GM12878 (cell line): ENCODE measurements at regions not wholly inside any gene's neighbourhood (a gene's known extent, or its start where the extent isn't known, plus 50 kb on each side); places are given as distances from the start of the nearest gene placed in this dataset.

Experiments used
- EGR1 ChIP-seq, 2 experiments: IDR thresholded peaks; 1 replicate in 1 of 2; 2 replicates in 1 of 2; pipeline ENCODE4 v1.6.1; 2011 to 2012; ENCODE audit warnings: low read depth in 2 of 2, low read length in 2 of 2, borderline replicate concordance in 1 of 2, mild to moderate bottlenecking in 1 of 2, moderate library complexity in 1 of 2
- EZH2 ChIP-seq: IDR thresholded peaks from 2 replicates; pipeline ENCODE4 v1.6.1; 2012; ENCODE audit warnings: low read depth, mild to moderate bottlenecking, control low read depth, inconsistent platforms, low read length, borderline replicate concordance; ENCODE audit not compliant: control insufficient read depth
- GABPA ChIP-seq: IDR thresholded peaks from 2 replicates; pipeline ENCODE4 v1.6.1; 2014; ENCODE audit warnings: antibody characterized with exemption, low read depth, mild to moderate bottlenecking, inconsistent platforms
- GATAD2B ChIP-seq: fragments of 450-650 bp; conservative IDR thresholded peaks from 2 replicates; pipeline ENCODE4 v1.6.1; 2017; ENCODE audit warnings: low read depth, mild to moderate bottlenecking, moderate library complexity
- PML ChIP-seq: IDR thresholded peaks from 2 replicates; pipeline ENCODE4 v1.6.1; 2012; ENCODE audit warnings: low read length, inconsistent platforms
- POLR2AphosphoS5 ChIP-seq: IDR thresholded peaks from 2 replicates; pipeline ENCODE4 v1.6.1; 2011; ENCODE audit warnings: mild to moderate bottlenecking, low read length, inconsistent platforms
- TAF1 ChIP-seq: IDR thresholded peaks from 2 replicates; pipeline ENCODE4 v1.6.1; 2011; ENCODE audit warnings: mild to moderate bottlenecking, low read depth, low read length, borderline replicate concordance
- TBL1XR1 ChIP-seq: IDR thresholded peaks from 2 replicates; pipeline ENCODE4 v1.6.1; 2012; ENCODE audit warnings: low read depth, low read length, improper control_type of control experiment
- TF ChIP-seq, protein P1 (sequence below): fragments of 450-650 bp; IDR thresholded peaks from 2 replicates; pipeline ENCODE4 v1.6.1; 2017; ENCODE audit warnings: mild to moderate bottlenecking
- TF ChIP-seq, protein P2 (sequence below), 3 experiments: IDR thresholded peaks in 2 of 3; conservative IDR thresholded peaks in 1 of 3; 2 replicates each; pipeline ENCODE4 v1.5.1; 2011; ENCODE audit warnings: low read depth in 3 of 3, low read length in 3 of 3, mild to moderate bottlenecking in 3 of 3, control low read depth in 2 of 3, moderate library complexity in 2 of 3, inconsistent platforms in 1 of 3, mixed read lengths in 1 of 3; ENCODE audit not compliant: control insufficient read depth in 2 of 3, insufficient read depth in 1 of 3; ENCODE audit errors: extremely low read depth in 1 of 3
- TF ChIP-seq, protein P3 (sequence below): IDR thresholded peaks from 2 replicates; pipeline ENCODE4 v1.6.1; 2011; ENCODE audit warnings: low read depth, mild to moderate bottlenecking, low read length, moderate library complexity, borderline replicate concordance; ENCODE audit errors: extremely low read depth

DNA sequence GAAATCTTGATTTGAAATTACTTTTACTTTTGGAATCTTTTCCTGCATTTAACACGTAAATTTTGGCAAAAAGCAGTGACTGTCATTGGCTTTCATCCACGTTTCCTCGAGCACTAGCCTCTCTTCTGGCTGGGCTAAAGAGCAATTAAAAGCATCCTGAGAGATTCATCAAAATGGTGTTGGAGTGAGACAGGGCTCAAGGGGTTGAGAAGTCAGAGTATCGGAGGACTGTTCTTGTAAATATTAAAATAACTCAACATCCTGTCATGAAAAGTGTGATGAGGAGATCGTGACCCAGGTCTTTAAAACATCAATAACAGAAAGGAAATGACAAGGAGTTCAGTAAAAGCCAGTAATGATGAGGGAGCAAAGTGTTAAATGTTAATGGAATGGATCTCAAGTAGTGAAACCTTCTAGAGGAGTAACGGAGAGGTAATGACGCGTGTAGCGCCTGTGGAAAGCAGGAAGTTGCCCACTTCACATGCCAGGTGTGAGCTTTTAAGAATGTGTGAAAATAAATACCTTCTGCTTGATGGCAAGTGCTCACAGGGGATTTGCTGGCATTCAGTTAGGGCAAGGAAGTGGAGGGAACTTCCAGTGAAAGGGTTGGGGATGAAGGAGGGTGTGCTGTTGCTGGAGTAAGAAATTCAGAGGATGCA is 754.4 kb downstream of the ADCYAP1 start:
- no peak for TF ChIP-seq EZH2
- TF ChIP-seq, protein P1, sequence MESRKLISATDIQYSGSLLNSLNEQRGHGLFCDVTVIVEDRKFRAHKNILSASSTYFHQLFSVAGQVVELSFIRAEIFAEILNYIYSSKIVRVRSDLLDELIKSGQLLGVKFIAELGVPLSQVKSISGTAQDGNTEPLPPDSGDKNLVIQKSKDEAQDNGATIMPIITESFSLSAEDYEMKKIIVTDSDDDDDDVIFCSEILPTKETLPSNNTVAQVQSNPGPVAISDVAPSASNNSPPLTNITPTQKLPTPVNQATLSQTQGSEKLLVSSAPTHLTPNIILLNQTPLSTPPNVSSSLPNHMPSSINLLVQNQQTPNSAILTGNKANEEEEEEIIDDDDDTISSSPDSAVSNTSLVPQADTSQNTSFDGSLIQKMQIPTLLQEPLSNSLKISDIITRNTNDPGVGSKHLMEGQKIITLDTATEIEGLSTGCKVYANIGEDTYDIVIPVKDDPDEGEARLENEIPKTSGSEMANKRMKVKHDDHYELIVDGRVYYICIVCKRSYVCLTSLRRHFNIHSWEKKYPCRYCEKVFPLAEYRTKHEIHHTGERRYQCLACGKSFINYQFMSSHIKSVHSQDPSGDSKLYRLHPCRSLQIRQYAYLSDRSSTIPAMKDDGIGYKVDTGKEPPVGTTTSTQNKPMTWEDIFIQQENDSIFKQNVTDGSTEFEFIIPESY, result no peak
- no peak for TF ChIP-seq TAF1
- TF ChIP-seq TBL1XR1, result no peak
- TF ChIP-seq PML, result no peak
- TF ChIP-seq, protein P2, sequence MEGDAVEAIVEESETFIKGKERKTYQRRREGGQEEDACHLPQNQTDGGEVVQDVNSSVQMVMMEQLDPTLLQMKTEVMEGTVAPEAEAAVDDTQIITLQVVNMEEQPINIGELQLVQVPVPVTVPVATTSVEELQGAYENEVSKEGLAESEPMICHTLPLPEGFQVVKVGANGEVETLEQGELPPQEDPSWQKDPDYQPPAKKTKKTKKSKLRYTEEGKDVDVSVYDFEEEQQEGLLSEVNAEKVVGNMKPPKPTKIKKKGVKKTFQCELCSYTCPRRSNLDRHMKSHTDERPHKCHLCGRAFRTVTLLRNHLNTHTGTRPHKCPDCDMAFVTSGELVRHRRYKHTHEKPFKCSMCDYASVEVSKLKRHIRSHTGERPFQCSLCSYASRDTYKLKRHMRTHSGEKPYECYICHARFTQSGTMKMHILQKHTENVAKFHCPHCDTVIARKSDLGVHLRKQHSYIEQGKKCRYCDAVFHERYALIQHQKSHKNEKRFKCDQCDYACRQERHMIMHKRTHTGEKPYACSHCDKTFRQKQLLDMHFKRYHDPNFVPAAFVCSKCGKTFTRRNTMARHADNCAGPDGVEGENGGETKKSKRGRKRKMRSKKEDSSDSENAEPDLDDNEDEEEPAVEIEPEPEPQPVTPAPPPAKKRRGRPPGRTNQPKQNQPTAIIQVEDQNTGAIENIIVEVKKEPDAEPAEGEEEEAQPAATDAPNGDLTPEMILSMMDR (IDR thresholded peaks at IDR 0.05 in 2 of 3, conservative IDR thresholded peaks at IDR 0.05 in 1 of 3; ENCODE audit: control insufficient read depth in 2 of 3, extremely low read depth in 1 of 3, insufficient read depth in 1 of 3, low read depth in 3 of 3, low read length in 3 of 3), result no peak
- no peak for TF ChIP-seq POLR2AphosphoS5
- no peak for TF ChIP-seq GABPA
- TF ChIP-seq GATAD2B, result no peak
- no peak for TF ChIP-seq EGR1 (IDR thresholded peaks at IDR 0.05; ENCODE audit: borderline replicate concordance in 1 of 2, low read depth in 2 of 2, low read length in 2 of 2)
- TF ChIP-seq, protein P3, sequence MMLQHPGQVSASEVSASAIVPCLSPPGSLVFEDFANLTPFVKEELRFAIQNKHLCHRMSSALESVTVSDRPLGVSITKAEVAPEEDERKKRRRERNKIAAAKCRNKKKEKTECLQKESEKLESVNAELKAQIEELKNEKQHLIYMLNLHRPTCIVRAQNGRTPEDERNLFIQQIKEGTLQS, result no peak
